GM23248 (cell line): ENCODE measurements at regions not wholly inside any gene's neighbourhood (a gene's known extent, or its start where the extent isn't known, plus 50 kb on each side); places are given as distances from the start of the nearest gene placed in this dataset.

ENCODE experiments used
- DNase-seq: peaks from one replicate; pipeline ENCODE4 v3.0.0-alpha.2; 2015
- H2AFZ ChIP-seq: fragments of 200-600 bp; sonication (generic); 2 replicates; pipeline ENCODE4 v1.6.1; 2016; ENCODE audit warnings: antibody characterized with exemption
- H3F3A ChIP-seq: fragments of 200-600 bp; sonication (generic); 2 replicates; pipeline ENCODE4 v1.6.1; 2016; ENCODE audit warnings: mild to moderate bottlenecking, antibody characterized with exemption, mixed run types; ENCODE audit not compliant: insufficient read depth
- H3K27ac ChIP-seq: fragments of 200-600 bp; sonication (generic); 2 replicates; pipeline ENCODE4 v1.5.1; 2016; ENCODE audit warnings: mild to moderate bottlenecking
- H3K27me3 ChIP-seq: fragments of 200-600 bp; sonication (generic); replicated peaks from 2 replicates; pipeline ENCODE4 v1.6.1; 2016; ENCODE audit warnings: mild to moderate bottlenecking; ENCODE audit not compliant: insufficient read depth
- H3K36me3 ChIP-seq: fragments of 200-600 bp; sonication (generic); 2 replicates; pipeline ENCODE4 v1.6.1; 2016; ENCODE audit warnings: low read depth, mild to moderate bottlenecking
- H3K4me1 ChIP-seq: fragments of 200-600 bp; sonication (generic); 2 replicates; pipeline ENCODE4 v1.6.1; 2016; ENCODE audit warnings: mild to moderate bottlenecking; ENCODE audit not compliant: insufficient read depth
- H3K4me2 ChIP-seq: fragments of 200-600 bp; sonication (generic); one replicate; pipeline ENCODE4 v1.6.1; 2016; ENCODE audit warnings: mild to moderate bottlenecking; ENCODE audit not compliant: unreplicated experiment
- H3K4me3 ChIP-seq: fragments of 200-600 bp; sonication (generic); 2 replicates; pipeline ENCODE4 v1.5.1; 2016; ENCODE audit warnings: mild to moderate bottlenecking
- H3K79me2 ChIP-seq: fragments of 200-600 bp; sonication (generic); 2 replicates; pipeline ENCODE4 v1.6.1; 2016; ENCODE audit warnings: mild to moderate bottlenecking; ENCODE audit not compliant: insufficient read depth
- H3K9ac ChIP-seq: fragments of 200-600 bp; sonication (generic); 2 replicates; pipeline ENCODE4 v1.6.1; 2016; ENCODE audit warnings: mild to moderate bottlenecking
- H3K9me2 ChIP-seq: fragments of 200-600 bp; sonication (generic); 2 replicates; pipeline ENCODE4 v1.6.1; 2016; ENCODE audit warnings: mixed run types, mild to moderate bottlenecking, moderate library complexity; ENCODE audit not compliant: insufficient read depth
- H3K9me3 ChIP-seq: fragments of 200-600 bp; sonication (generic); one replicate; pipeline ENCODE4 v1.6.1; 2017; ENCODE audit warnings: low read depth
- H4K20me1 ChIP-seq: fragments of 200-600 bp; sonication (generic); 2 replicates; pipeline ENCODE4 v1.6.0; 2016; ENCODE audit not compliant: insufficient read depth
- EZH2 ChIP-seq: fragments of 200-600 bp; sonication (generic); IDR thresholded peaks from 2 replicates; pipeline ENCODE4 v1.6.1; 2018; ENCODE audit warnings: antibody characterized with exemption, mild to moderate bottlenecking; ENCODE audit not compliant: insufficient read depth, poor library complexity, severe bottlenecking
- EZH2phosphoT487 ChIP-seq: fragments of 200-600 bp; sonication (generic); IDR thresholded peaks from 2 replicates; pipeline ENCODE4 v1.6.1; 2018; ENCODE audit warnings: antibody characterized with exemption, moderate library complexity, mild to moderate bottlenecking, low read depth; ENCODE audit not compliant: insufficient read depth
- WGBS, 2 experiments: methylation state at CpG; one replicate each; pipeline ENCODE4 v1.1.6; 2015 to 2017; ENCODE audit warnings: low lambda C conversion rate in 2 of 2, low coverage in 1 of 2; ENCODE audit errors: missing lambda C conversion rate in 2 of 2; 5-methylcytosine and 5-hydroxymethylcytosine counted together
- in situ Hi-C: fragments of 300-500 bp; cut with MboI; formaldehyde crosslinking; loops from 2 replicates; pipeline ENCODE4 v1.15.0; 2020

GRCh38 chr6:144724818-144725217 is 439.7 kb downstream of the UTRN start:
- H3F3A ChIP-seq: peaks cover 14% of the 10 kb centered on the region
- WGBS, 2 experiments: 97 to 100% methylated on average over 2 of the region's 2 CpGs
- H3K79me2 ChIP-seq: no peaks in the 10 kb centered on the region
- H2AFZ ChIP-seq: no peak overlapping the region
- DNase-seq: no peak
- H3K9ac ChIP-seq: no peak overlapping the region
- no peaks in the 10 kb centered on the region for H3K36me3 ChIP-seq
- H4K20me1 ChIP-seq: no peaks in the 10 kb centered on the region
- no peak overlapping the region for H3K4me2 ChIP-seq
- H3K4me1 ChIP-seq: peaks cover 13% of the 10 kb centered on the region
- no peaks in the 10 kb centered on the region for H3K27me3 ChIP-seq
- H3K4me3 ChIP-seq: no peak overlapping the region
- H3K9me3 ChIP-seq: no peaks in the 10 kb centered on the region
- TF ChIP-seq EZH2 (no peak), EZH2phosphoT487 (no peak)
- in situ Hi-C loops: no loop called here
- H3K9me2 ChIP-seq: no peaks in the 10 kb centered on the region
- no peak overlapping the region for H3K27ac ChIP-seq

GRCh38 chr6:144725736-144726522 is 440.8 kb downstream of the UTRN start:
- no peaks in the 10 kb centered on the region for H3K9me2 ChIP-seq
- H3K27me3 ChIP-seq: no peaks in the 10 kb centered on the region
- DNase-seq: no peak
- H3K9ac ChIP-seq: no peak overlapping the region
- H3K36me3 ChIP-seq: no peaks in the 10 kb centered on the region; the same call in 1 of the 2 replicates
- no peaks in the 10 kb centered on the region for H3K9me3 ChIP-seq
- no peaks in the 10 kb centered on the region for H3K79me2 ChIP-seq
- peaks cover 14% of the 10 kb centered on the region for H3F3A ChIP-seq
- H3K4me2 ChIP-seq: no peak overlapping the region
- H2AFZ ChIP-seq: no peak overlapping the region
- no peaks in the 10 kb centered on the region for H4K20me1 ChIP-seq
- in situ Hi-C loops: no loop called here
- no peak overlapping the region for H3K27ac ChIP-seq
- no peak overlapping the region for H3K4me3 ChIP-seq
- H3K4me1 ChIP-seq: peaks cover 13% of the 10 kb centered on the region
- 85 to 87% methylated on average over 8 of the region's 8 CpGs for WGBS, 2 experiments
- TF ChIP-seq EZH2 (no peak), EZH2phosphoT487 (no peak)

- no peaks in the 10 kb centered on the region for H3K79me2 ChIP-seq
- H3F3A ChIP-seq: no peaks in the 10 kb centered on the region
- no peak overlapping the region for H3K27ac ChIP-seq
- no peaks in the 10 kb centered on the region for H3K27me3 ChIP-seq
- H3K9ac ChIP-seq: no peak overlapping the region
- no peaks in the 10 kb centered on the region for H3K9me2 ChIP-seq
- no peaks in the 10 kb centered on the region for H3K4me1 ChIP-seq
- 97 to 99% methylated on average over 4 of the region's 4 CpGs for WGBS, 2 experiments
- no peak overlapping the region for H3K4me3 ChIP-seq
- H3K9me3 ChIP-seq: no peaks in the 10 kb centered on the region
- TF ChIP-seq EZH2phosphoT487 (no peak), EZH2 (no peak)
- H2AFZ ChIP-seq: no peak overlapping the region
- DNase-seq: no peak
- H4K20me1 ChIP-seq: no peaks in the 10 kb centered on the region
- in situ Hi-C loops: no loop called here
- no peak overlapping the region for H3K4me2 ChIP-seq
- H3K36me3 ChIP-seq: peaks cover 17% of the 10 kb centered on the region
Observed at GRCh38 chr6:144728804-144729203, 443.7 kb downstream of the UTRN start.

GRCh38 chr6:144729502-144729901 is 444.4 kb downstream of the UTRN start:
- no peaks in the 10 kb centered on the region for H4K20me1 ChIP-seq
- no peaks in the 10 kb centered on the region for H3K27me3 ChIP-seq
- no peaks in the 10 kb centered on the region for H3K4me1 ChIP-seq
- H3K9me3 ChIP-seq: no peaks in the 10 kb centered on the region
- H3K9ac ChIP-seq: no peak overlapping the region
- peaks cover 18% of the 10 kb centered on the region for H3K36me3 ChIP-seq
- TF ChIP-seq EZH2phosphoT487: no peak
- no peak for TF ChIP-seq EZH2
- no peaks in the 10 kb centered on the region for H3K9me2 ChIP-seq
- DNase-seq: no peak
- H3F3A ChIP-seq: no peaks in the 10 kb centered on the region
- no peak overlapping the region for H3K4me3 ChIP-seq
- H3K4me2 ChIP-seq: no peak overlapping the region
- no peak overlapping the region for H3K27ac ChIP-seq
- H3K79me2 ChIP-seq: no peaks in the 10 kb centered on the region
- in situ Hi-C loops: no loop called here
- H2AFZ ChIP-seq: no peak overlapping the region
- 88 to 92% methylated on average over 3 of the region's 3 CpGs for WGBS, 2 experiments
